ENCODE measurements at regions not wholly inside any gene's neighbourhood (a gene's known extent, or its start where the extent isn't known, plus 50 kb on each side); places are given as distances from the start of the nearest gene placed in this dataset.
A peak's percentile ranks its signal among the peaks of the same experiment; 100 is the strongest.

DNA sequence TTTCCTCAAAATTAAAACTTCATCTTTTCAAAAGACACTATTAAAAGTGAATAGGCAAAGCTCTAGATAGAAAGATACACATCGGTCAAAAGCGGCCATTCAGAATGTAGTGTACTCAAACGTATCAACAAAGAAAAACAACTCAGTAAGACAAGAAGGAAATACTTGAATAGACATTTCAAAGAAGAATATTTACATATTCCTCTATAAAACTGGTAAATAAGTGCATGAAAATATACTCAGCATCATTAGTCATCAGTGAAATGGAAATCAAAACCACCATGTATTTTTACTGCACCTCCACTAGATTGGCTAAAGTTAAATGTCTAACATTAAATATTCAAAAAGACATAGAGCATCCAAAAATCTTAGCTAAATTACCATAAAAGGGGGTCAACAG, 551.1 kb upstream of the SORCS1 start:
- Histone ChIP-seq H3K27ac (ENCODE audit: low read depth, low read length) (no peak overlapping the region), H3K36me3 (ENCODE audit: control insufficient read depth, insufficient read depth, low read length) (no peaks in the 10 kb centered on the region), H3K4me1 (ENCODE audit: control insufficient read depth, insufficient read depth, low read length) (no peaks in the 10 kb centered on the region), H3K27me3 (ENCODE audit: control insufficient read depth, insufficient read depth, low read length) (no peaks in the 10 kb centered on the region), H3K9ac (ENCODE audit: low read depth, low read length) (no peak overlapping the region), H3K9me3 (ENCODE audit: control insufficient read depth, insufficient read depth, low read length) (no peaks in the 10 kb centered on the region), H3K4me3 (ENCODE audit: low read depth, low read length) (no peak overlapping the region)

DNA sequence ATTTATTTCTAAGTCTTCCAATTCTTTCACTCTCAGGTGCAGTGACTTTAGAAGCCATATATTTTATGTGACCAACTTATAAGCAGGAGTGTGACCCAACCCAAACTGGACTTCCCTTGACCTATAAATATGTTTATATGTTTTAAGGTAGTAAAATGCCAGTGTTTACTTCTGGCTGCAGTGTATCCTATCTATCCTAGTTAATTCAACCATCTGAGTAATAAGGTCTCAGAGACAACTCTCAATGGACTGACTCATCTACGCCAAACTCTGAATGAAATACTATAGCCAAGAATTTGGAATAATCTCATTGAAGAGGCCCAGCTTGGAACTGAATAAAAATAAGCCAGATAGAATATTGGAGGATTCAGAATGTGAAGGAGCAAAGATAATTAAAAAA, 544.5 kb upstream of the SORCS1 start:
- Histone ChIP-seq H3K36me3 (ENCODE audit: control insufficient read depth, insufficient read depth, low read length) (no peaks in the 10 kb centered on the region), H3K4me1 (ENCODE audit: control insufficient read depth, insufficient read depth, low read length) (no peaks in the 10 kb centered on the region), H3K27me3 (ENCODE audit: control insufficient read depth, insufficient read depth, low read length) (no peaks in the 10 kb centered on the region), H3K9me3 (ENCODE audit: control insufficient read depth, insufficient read depth, low read length) (no peaks in the 10 kb centered on the region), H3K4me3 (ENCODE audit: low read depth, low read length) (no peak overlapping the region), H3K9ac (ENCODE audit: low read depth, low read length) (no peak overlapping the region), H3K27ac (ENCODE audit: low read depth, low read length) (no peak overlapping the region)

DNA sequence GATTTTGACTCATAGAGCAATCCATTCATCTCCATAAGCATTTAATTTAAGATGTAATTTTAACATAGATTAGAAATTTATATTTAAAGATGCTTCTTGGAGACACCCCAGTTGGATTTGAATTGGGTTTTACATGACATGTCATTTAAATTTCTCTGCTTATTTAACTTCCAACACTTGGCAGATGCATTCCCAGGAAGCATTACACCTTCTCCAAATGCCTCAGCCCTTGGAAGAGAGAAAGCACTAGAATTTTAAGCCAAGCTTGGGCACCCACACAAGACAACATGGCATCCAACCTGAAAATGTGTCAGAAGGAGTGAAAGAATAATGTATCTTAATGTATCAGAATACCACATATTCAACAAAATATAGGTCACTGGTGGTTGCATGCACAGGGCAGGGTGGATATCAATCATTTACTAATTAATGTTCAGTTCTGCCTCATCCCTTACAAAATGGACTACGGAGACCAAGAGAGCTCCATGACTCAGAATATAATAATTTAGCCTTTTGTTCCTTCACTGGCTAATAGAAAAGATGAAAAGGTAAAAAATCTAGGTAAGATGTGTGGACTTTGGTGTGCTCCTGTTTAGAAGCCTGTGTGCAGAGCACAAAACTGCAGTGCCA, 541.7 kb upstream of the SORCS1 start:
- Histone ChIP-seq H3K9me3 (ENCODE audit: control insufficient read depth, insufficient read depth, low read length) (no peaks in the 10 kb centered on the region), H3K27me3 (ENCODE audit: control insufficient read depth, insufficient read depth, low read length) (no peaks in the 10 kb centered on the region), H3K4me3 (ENCODE audit: low read depth, low read length) (no peak overlapping the region)

DNA sequence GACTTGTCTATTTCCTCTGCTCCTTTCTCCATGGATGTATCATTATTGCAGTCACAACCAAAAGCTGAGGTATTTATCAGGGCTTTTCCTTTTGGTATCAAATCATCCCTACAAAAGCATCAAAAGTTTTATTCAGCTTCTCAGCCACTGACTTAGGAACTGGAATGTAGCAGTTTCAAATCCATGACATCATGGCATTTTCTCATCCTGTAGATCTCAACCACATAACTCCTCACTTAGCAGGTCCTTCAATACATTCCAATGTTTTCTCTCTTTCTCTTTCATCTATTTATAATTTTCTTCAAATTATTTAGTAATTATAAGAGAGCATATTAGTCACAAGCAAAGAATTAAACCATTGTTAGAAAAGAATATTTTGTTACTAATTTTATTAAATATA, 537.4 kb upstream of the SORCS1 start:
- Histone ChIP-seq H3K27ac (ENCODE audit: low read depth, low read length) (no peak overlapping the region), H3K36me3 (ENCODE audit: control insufficient read depth, insufficient read depth, low read length) (no peaks in the 10 kb centered on the region), H3K4me1 (ENCODE audit: control insufficient read depth, insufficient read depth, low read length) (no peaks in the 10 kb centered on the region), H3K4me3 (ENCODE audit: low read depth, low read length) (no peak overlapping the region), H3K9ac (ENCODE audit: low read depth, low read length) (no peak overlapping the region), H3K9me3 (ENCODE audit: control insufficient read depth, insufficient read depth, low read length) (no peaks in the 10 kb centered on the region), H3K27me3 (ENCODE audit: control insufficient read depth, insufficient read depth, low read length) (no peaks in the 10 kb centered on the region)

More for the DNA sequence above, 541.7 kb upstream of the SORCS1 start:
- no peak overlapping the region for H3K27ac ChIP-seq (ENCODE audit: low read depth, low read length)
- no peak overlapping the region for H3K9ac ChIP-seq (ENCODE audit: low read depth, low read length)
- no peaks in the 10 kb centered on the region for H3K4me1 ChIP-seq (ENCODE audit: control insufficient read depth, insufficient read depth, low read length)
- H3K36me3 ChIP-seq (ENCODE audit: control insufficient read depth, insufficient read depth, low read length) = no peaks in the 10 kb centered on the region

DNA sequence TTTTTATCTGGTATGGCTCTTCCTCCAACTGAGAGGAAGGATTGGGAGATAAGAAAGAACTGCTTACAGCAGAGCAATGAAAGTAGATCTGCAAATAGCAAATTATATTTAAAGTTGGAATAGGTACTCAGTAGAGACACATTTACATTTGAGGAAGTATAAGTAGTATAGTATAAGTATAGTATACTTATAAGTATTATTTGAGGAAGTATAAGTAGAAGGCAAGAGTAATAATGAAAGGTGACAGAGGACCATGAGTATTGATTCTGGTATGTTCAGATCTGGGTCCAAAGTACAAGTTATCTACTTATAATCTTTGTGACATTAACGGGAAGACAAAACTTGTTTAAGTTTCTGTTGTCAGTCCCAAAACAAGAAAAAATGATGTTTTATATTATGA, 527.6 kb upstream of the SORCS1 start:
- H3K4me1 ChIP-seq (ENCODE audit: control insufficient read depth, insufficient read depth, low read length) = no peaks in the 10 kb centered on the region
- no peak overlapping the region for H3K27ac ChIP-seq (ENCODE audit: low read depth, low read length)
- H3K36me3 ChIP-seq (ENCODE audit: control insufficient read depth, insufficient read depth, low read length) = no peaks in the 10 kb centered on the region
- no peak overlapping the region for H3K4me3 ChIP-seq (ENCODE audit: low read depth, low read length)
- H3K9ac ChIP-seq (ENCODE audit: low read depth, low read length) = no peak overlapping the region
- no peaks in the 10 kb centered on the region for H3K27me3 ChIP-seq (ENCODE audit: control insufficient read depth, insufficient read depth, low read length)
- H3K9me3 ChIP-seq (ENCODE audit: control insufficient read depth, insufficient read depth, low read length) = no peaks in the 10 kb centered on the region

DNA sequence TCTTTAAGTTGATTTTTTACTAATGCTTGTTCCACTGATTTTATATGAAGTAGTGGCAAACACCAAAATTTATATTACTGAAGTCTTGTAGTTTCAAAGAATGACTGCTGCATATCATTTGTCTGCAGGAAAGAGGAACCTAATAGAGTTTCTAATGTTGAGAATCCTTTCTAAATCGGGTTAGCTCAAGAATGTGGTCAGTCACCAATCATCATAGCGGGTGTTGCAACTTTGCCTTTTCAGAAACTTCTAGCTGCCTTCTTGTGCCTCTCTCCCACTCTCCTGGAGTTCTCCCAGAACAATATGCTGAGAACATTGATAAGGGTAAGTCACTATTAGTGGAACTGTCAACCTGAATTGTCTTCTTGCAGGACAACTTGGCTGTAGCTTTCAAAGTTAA, 524.8 kb upstream of the SORCS1 start:
- Histone ChIP-seq H3K27ac (ENCODE audit: low read depth, low read length) (no peak overlapping the region), H3K9me3 (ENCODE audit: control insufficient read depth, insufficient read depth, low read length) (no peaks in the 10 kb centered on the region), H3K9ac (ENCODE audit: low read depth, low read length) (no peak overlapping the region), H3K4me3 (ENCODE audit: low read depth, low read length) (no peak overlapping the region), H3K27me3 (ENCODE audit: control insufficient read depth, insufficient read depth, low read length) (no peaks in the 10 kb centered on the region), H3K36me3 (ENCODE audit: control insufficient read depth, insufficient read depth, low read length) (no peaks in the 10 kb centered on the region), H3K4me1 (ENCODE audit: control insufficient read depth, insufficient read depth, low read length) (no peaks in the 10 kb centered on the region)

DNA sequence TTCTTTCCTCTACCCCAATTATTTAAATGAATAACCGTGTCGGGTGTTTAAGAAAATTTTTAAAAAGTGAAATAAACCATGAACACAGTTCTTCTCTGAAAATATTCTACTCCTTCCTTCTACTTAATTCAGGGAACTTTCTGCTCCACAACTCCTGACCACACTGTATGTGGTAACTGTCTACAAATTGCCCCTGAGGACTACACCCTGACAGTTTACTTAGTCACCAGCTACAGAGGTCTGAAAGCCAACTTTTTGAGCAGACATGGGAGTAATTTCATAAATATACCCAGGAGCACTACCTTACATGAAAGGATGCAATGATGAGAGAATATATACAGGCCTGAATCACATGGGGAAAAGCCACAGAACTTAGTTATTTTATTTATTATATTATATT, 523.2 kb upstream of the SORCS1 start:
- Histone ChIP-seq H3K4me3 (ENCODE audit: low read depth, low read length) (no peak overlapping the region), H3K9ac (ENCODE audit: low read depth, low read length) (no peak overlapping the region), H3K27ac (ENCODE audit: low read depth, low read length) (no peak overlapping the region), H3K36me3 (ENCODE audit: control insufficient read depth, insufficient read depth, low read length) (no peaks in the 10 kb centered on the region), H3K9me3 (ENCODE audit: control insufficient read depth, insufficient read depth, low read length) (no peaks in the 10 kb centered on the region), H3K27me3 (ENCODE audit: control insufficient read depth, insufficient read depth, low read length) (no peaks in the 10 kb centered on the region), H3K4me1 (ENCODE audit: control insufficient read depth, insufficient read depth, low read length) (no peaks in the 10 kb centered on the region)

DNA sequence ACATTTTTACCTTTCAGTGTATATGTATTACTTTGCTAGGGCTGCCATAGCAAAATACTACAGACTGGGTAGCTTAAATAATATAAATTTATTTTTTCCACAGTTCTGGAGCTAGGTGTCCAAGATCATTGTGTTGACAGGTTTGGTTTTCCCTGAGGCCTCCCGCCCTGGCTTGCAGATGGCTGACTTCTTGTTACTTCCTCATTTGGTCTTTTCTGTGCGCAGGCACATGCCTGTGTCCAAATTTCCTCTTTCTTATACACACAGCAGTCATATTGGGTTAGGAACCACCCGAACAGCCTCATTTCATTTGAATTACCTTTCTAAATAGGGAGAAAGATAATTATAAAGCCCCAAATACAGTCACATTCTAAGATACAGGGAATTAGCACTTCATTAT, 521.6 kb upstream of the SORCS1 start:
- H3K27ac ChIP-seq (ENCODE audit: low read depth, low read length) = no peak overlapping the region
- no peak overlapping the region for H3K4me3 ChIP-seq (ENCODE audit: low read depth, low read length)
- no peaks in the 10 kb centered on the region for H3K36me3 ChIP-seq (ENCODE audit: control insufficient read depth, insufficient read depth, low read length)
- H3K27me3 ChIP-seq (ENCODE audit: control insufficient read depth, insufficient read depth, low read length) = no peaks in the 10 kb centered on the region
- H3K4me1 ChIP-seq (ENCODE audit: control insufficient read depth, insufficient read depth, low read length) = no peaks in the 10 kb centered on the region
- H3K9ac ChIP-seq (ENCODE audit: low read depth, low read length) = no peak overlapping the region
- no peaks in the 10 kb centered on the region for H3K9me3 ChIP-seq (ENCODE audit: control insufficient read depth, insufficient read depth, low read length)

DNA sequence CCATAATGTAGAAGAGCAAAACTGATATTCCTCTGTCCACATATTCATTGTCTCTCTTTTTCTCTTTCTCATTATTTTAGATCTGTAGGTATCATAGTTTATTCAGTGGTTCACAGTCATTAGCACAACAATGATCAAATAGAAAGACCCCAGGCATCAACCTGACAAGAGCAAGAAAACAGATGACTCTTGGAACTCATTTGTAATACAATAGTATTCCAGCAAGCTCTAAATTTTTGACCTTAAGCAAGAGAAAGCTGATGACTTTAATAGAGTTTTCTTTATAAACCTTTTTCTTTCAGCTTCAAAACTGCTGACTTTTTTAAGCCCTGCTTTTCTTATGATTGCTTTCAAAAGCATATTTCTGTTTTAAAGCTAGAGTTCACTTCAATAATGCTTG, 507.5 kb upstream of the SORCS1 start:
- Histone ChIP-seq H3K4me3 (ENCODE audit: low read depth, low read length) (no peak overlapping the region), H3K27me3 (ENCODE audit: control insufficient read depth, insufficient read depth, low read length) (no peaks in the 10 kb centered on the region)

DNA sequence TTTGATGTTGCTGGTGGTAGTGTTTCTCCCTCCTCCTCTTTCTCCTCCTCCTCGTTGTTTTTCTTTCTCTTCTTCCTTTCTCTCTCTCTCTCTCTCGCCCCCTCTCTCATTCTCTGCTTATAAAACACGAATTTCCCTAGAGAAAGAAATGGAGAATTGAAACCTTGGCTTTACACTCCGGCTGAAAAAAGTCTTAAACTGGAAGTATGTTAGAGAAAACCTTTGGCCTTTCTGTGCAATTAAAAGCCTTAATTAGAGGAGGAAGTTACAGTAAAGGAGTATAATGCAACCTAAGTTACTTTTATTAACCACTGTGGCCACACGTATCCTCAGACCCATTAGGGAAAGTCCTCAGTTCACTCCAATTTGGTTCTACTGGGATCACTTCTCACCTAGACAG, 501.7 kb upstream of the SORCS1 start:
- Histone ChIP-seq H3K9ac (ENCODE audit: low read depth, low read length) (no peak overlapping the region), H3K4me1 (ENCODE audit: control insufficient read depth, insufficient read depth, low read length) (peaks cover under 1% of the 10 kb centered on the region; the same call in 1 of the 2 replicates)

More for the DNA sequence above, 507.5 kb upstream of the SORCS1 start:
- peaks cover 25% of the 10 kb centered on the region for H3K4me1 ChIP-seq (ENCODE audit: control insufficient read depth, insufficient read depth, low read length)
- peak overlapping the region; percentile 87 for H3K27ac ChIP-seq (ENCODE audit: low read depth, low read length)
- H3K36me3 ChIP-seq (ENCODE audit: control insufficient read depth, insufficient read depth, low read length) = no peaks in the 10 kb centered on the region
- H3K9ac ChIP-seq (ENCODE audit: low read depth, low read length) = no peak overlapping the region
- no peaks in the 10 kb centered on the region for H3K9me3 ChIP-seq (ENCODE audit: control insufficient read depth, insufficient read depth, low read length)

DNA sequence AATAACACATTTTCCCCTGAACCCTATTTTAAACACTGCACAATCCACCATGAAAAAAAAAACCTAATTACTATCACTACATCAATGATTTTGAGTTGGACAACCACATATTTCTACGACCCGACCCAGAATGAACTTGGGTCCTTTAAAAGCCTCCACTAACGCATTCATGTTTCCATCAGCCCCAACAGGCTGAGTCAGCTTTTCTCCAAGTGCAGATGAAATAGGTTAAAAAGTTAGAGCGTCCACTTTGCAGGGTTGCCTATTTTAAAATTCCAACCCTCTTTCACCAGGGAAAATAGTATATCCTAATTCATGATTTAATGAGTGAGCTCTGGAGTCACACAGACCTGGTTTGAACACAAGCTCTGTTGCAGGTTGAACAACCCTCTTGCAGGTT, 501.0 kb upstream of the SORCS1 start:
- no peaks in the 10 kb centered on the region for H3K36me3 ChIP-seq (ENCODE audit: control insufficient read depth, insufficient read depth, low read length)
- no peaks in the 10 kb centered on the region for H3K4me1 ChIP-seq (ENCODE audit: control insufficient read depth, insufficient read depth, low read length)
- H3K4me3 ChIP-seq (ENCODE audit: low read depth, low read length) = no peak overlapping the region
- H3K27me3 ChIP-seq (ENCODE audit: control insufficient read depth, insufficient read depth, low read length) = no peaks in the 10 kb centered on the region
- no peak overlapping the region for H3K27ac ChIP-seq (ENCODE audit: low read depth, low read length)
- no peaks in the 10 kb centered on the region; the same call in 1 of the 2 replicates for H3K9me3 ChIP-seq (ENCODE audit: control insufficient read depth, insufficient read depth, low read length)
- no peak overlapping the region for H3K9ac ChIP-seq (ENCODE audit: low read depth, low read length)

More for the DNA sequence above, 501.7 kb upstream of the SORCS1 start:
- no peaks in the 10 kb centered on the region for H3K36me3 ChIP-seq (ENCODE audit: control insufficient read depth, insufficient read depth, low read length)
- no peak overlapping the region for H3K27ac ChIP-seq (ENCODE audit: low read depth, low read length)
- H3K27me3 ChIP-seq (ENCODE audit: control insufficient read depth, insufficient read depth, low read length) = no peaks in the 10 kb centered on the region
- H3K4me3 ChIP-seq (ENCODE audit: low read depth, low read length) = no peak overlapping the region
- no peaks in the 10 kb centered on the region; the same call in 1 of the 2 replicates for H3K9me3 ChIP-seq (ENCODE audit: control insufficient read depth, insufficient read depth, low read length)

Measured in HUES48 (cell line).